ENCODE measurements at regions not wholly inside any gene's neighbourhood (a gene's known extent, or its start where the extent isn't known, plus 50 kb on each side); places are given as distances from the start of the nearest gene placed in this dataset.
"Not testable (repeated sequence)": the region's sequence is repeated elsewhere in the genome, so short reads cannot be mapped to it uniquely, and the experiment has no call there.

DNA sequence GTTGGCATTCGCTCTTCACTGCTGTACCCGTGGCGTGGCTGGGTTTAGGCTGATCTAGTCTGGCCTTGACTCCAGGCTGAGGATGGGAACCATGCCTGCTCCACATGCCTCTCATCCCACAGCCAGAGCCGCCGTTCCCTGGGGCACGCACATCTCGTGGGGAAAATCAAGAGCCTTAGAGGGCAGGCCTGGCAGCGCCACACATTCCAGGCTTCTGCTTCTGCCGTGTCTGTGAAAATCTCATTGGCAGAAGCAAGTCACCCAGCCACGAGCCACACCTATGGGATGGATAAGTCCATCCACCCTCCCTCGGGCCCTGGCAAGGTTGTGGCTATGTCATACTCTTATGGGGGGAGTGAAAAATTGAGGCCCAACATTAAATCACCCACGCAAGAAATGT is 102.6 kb upstream of the LPCAT1 start:
- not testable (repeated sequence) for H3K4me3 ChIP-seq; H3K27ac ChIP-seq; ATAC-seq (replicated peaks in 6 of 8); H3K4me1 ChIP-seq (replicated peaks in 1 of 2)
- in situ Hi-C loops (cut with MboI; ENCODE audit: low pct_unique_long_range_greater_than_20kb in 2 of 9, low sequenced_read_pairs in 9 of 9, unreplicated experiment in 9 of 9): loop anchor here in 6 of 9 experiments (25.0 kb wide), 4 partner anchors 139 to 464 kb away; partner anchors contain the start of gene SLC6A19 (in 1 of the 6)
- WGBS, 10 experiments: 50 to 100% (median 100%) methylated on average over 1 to 2 of the region's 12 CpGs; no CpG with 5 or more reads in 3 of the 10 experiments

GRCh38 chr5:1619531-1619930 is 95.8 kb upstream of the LPCAT1 start:
- H3K4me1 ChIP-seq (replicated peaks in 1 of 2); H3K4me3 ChIP-seq; H3K27ac ChIP-seq; in situ Hi-C loops (cut with MboI; ENCODE audit: low pct_unique_long_range_greater_than_20kb in 2 of 9, low sequenced_read_pairs in 9 of 9, unreplicated experiment in 9 of 9); ATAC-seq (replicated peaks in 6 of 8): not testable (repeated sequence)
- 80 to 100% (median 87%) methylated on average over 1 to 6 of the region's 14 CpGs; no CpG with 5 or more reads in 4 of the 10 experiments for WGBS, 10 experiments

GRCh38 chr5:1618296-1618865 is 94.6 kb upstream of the LPCAT1 start:
- in situ Hi-C loops (cut with MboI; ENCODE audit: low pct_unique_long_range_greater_than_20kb in 2 of 9, low sequenced_read_pairs in 9 of 9, unreplicated experiment in 9 of 9); H3K4me3 ChIP-seq; H3K4me1 ChIP-seq (replicated peaks in 1 of 2); H3K27ac ChIP-seq; ATAC-seq (replicated peaks in 6 of 8): not testable (repeated sequence)
- 73 to 96% methylated on average over 3 to 5 of the region's 18 CpGs; no CpG with 5 or more reads in 8 of the 10 experiments for WGBS, 10 experiments

DNA sequence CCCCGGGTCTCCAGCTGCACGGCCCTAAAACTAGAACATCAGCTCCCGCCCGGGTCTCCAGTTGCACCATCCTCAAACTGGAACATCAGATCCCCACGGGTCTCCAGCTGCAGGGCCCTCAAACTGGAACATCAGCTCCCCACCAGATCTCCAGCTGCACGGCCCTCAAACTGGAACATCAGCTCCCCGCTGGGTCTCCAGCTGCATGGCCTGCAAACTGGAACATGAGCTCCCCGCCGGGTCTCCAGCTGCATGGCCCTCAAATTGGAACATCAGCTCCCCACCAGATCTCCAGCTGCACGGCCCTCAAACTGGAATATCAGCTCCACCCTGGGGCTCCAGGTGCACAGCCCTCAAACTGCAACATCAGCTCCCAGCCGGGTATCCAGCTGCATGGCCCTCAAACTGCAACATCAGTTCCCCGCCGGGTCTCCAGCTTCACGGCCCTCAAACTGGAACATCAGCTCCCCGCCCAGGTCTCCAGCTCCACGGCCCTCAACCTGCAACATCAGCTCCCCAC is 93.5 kb upstream of the LPCAT1 start:
- ATAC-seq (replicated peaks in 6 of 8); H3K4me1 ChIP-seq (replicated peaks in 1 of 2); H3K4me3 ChIP-seq; H3K27ac ChIP-seq; in situ Hi-C loops (cut with MboI; ENCODE audit: low pct_unique_long_range_greater_than_20kb in 2 of 9, low sequenced_read_pairs in 9 of 9, unreplicated experiment in 9 of 9): not testable (repeated sequence)
- 80 to 100% (median 94%) methylated on average over 3 to 7 of the region's 16 CpGs; no CpG with 5 or more reads in 4 of the 10 experiments for whole genome bisulfite sequencing, 10 experiments

- WGBS, 10 experiments: 60 to 100% (median 83%) methylated on average over 1 to 3 of the region's 13 CpGs; no CpG with 5 or more reads in 5 of the 10 experiments
- H3K27ac ChIP-seq; ATAC-seq (replicated peaks in 6 of 8); H3K4me3 ChIP-seq; in situ Hi-C loops (cut with MboI; ENCODE audit: low pct_unique_long_range_greater_than_20kb in 2 of 9, low sequenced_read_pairs in 9 of 9, unreplicated experiment in 9 of 9); H3K4me1 ChIP-seq (replicated peaks in 1 of 2): not testable (repeated sequence)
These were observed 89.8 kb upstream of the LPCAT1 start for GRCh38 chr5:1613515-1613914.

DNA sequence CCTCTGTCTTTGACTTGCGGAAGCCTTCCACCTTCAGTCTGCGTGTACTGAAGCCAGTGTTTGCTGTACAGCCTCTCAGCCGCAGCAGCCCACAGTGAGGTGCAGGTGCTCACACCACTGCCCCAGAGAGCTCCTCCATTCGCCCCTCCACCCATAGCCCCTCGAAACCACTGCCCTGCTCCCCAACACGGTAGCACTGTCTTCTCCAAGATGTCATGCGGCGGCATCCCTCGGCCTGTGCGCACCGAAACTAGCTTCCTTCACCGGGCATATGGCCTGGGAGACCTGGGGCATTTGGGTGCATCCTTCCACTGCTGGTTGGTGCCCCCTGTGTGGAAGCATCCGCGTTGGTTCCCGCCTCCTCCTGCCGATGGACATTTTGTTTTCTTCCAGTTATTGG is 86.8 kb upstream of the LPCAT1 start:
- not testable (repeated sequence) for ATAC-seq (replicated peaks in 6 of 8); H3K4me1 ChIP-seq (replicated peaks in 1 of 2)

DNA sequence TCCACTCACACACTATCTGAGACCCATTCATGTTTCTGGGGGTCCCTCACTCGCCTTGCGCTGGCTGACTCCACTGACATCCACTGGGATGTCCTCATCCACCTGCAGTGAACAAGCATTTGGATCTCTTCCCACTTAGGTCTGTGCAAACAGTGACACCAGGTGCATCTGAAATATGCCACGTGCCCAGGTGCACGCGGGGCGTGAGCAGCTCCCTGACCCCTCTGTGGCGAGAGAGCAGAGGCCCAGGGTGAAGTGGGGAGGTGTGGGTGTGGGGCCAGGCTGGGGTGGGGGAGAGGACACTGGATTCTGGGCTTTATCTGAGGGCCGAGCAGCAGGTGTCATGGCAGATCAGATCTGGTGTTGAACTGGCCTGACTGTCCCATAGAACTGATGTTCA is 85.4 kb upstream of the LPCAT1 start:
- H3K4me3 ChIP-seq; ATAC-seq (replicated peaks in 6 of 8); H3K4me1 ChIP-seq (replicated peaks in 1 of 2); H3K27ac ChIP-seq; in situ Hi-C loops (cut with MboI; ENCODE audit: low pct_unique_long_range_greater_than_20kb in 2 of 9, low sequenced_read_pairs in 9 of 9, unreplicated experiment in 9 of 9): not testable (repeated sequence)
- WGBS, 10 experiments: 90 to 100% (median 100%) methylated on average over 1 to 3 of the region's 8 CpGs; no CpG with 5 or more reads in 7 of the 10 experiments

More for the DNA sequence above, 86.8 kb upstream of the LPCAT1 start:
- H3K4me3 ChIP-seq; in situ Hi-C loops (cut with MboI; ENCODE audit: low pct_unique_long_range_greater_than_20kb in 2 of 9, low sequenced_read_pairs in 9 of 9, unreplicated experiment in 9 of 9); H3K27ac ChIP-seq: not testable (repeated sequence)
- 93% methylated on average over 3 of the region's 16 CpGs; no CpG with 5 or more reads in 9 of the 10 experiments for WGBS, 10 experiments

- H3K4me1 ChIP-seq (replicated peaks in 1 of 2); ATAC-seq (replicated peaks in 6 of 8); H3K4me3 ChIP-seq; H3K27ac ChIP-seq; in situ Hi-C loops (cut with MboI; ENCODE audit: low pct_unique_long_range_greater_than_20kb in 2 of 9, low sequenced_read_pairs in 9 of 9, unreplicated experiment in 9 of 9): not testable (repeated sequence)
- 33 to 100% (median 83%) methylated on average over 1 to 4 of the region's 15 CpGs; no CpG with 5 or more reads in 4 of the 10 experiments for WGBS, 10 experiments
These were observed 84.6 kb upstream of the LPCAT1 start for GRCh38 chr5:1608336-1608735.

DNA sequence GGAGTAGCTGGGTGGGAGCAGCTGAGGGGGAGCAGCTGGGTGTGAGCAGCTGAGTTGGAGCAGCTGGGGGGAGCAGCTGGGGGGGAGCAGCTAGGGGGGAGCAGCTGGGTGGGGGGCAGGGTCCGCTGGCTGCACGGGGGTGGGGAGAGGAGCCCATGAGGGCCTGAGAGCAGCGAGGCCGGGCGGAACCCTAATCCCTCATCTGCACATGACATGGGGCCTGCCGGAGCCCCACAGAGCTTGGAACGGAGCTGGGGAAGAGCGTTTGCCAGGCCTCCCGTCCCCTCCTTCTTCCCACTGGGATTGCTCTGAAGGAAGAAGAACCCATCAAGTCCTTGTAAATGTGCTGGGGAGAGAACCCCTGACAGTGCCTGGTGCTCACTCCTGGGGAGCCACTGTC is 83.2 kb upstream of the LPCAT1 start:
- in situ Hi-C loops (cut with MboI; ENCODE audit: low pct_unique_long_range_greater_than_20kb in 2 of 9, low sequenced_read_pairs in 9 of 9, unreplicated experiment in 9 of 9); H3K4me3 ChIP-seq; ATAC-seq (replicated peaks in 6 of 8); H3K27ac ChIP-seq; H3K4me1 ChIP-seq (replicated peaks in 1 of 2): not testable (repeated sequence)
- WGBS, 10 experiments: 46% methylated on average over 2 of the region's 9 CpGs; no CpG with 5 or more reads in 9 of the 10 experiments

- H3K4me3 ChIP-seq; H3K27ac ChIP-seq; ATAC-seq (replicated peaks in 6 of 8); H3K4me1 ChIP-seq (replicated peaks in 1 of 2); in situ Hi-C loops (cut with MboI; ENCODE audit: low pct_unique_long_range_greater_than_20kb in 2 of 9, low sequenced_read_pairs in 9 of 9, unreplicated experiment in 9 of 9): not testable (repeated sequence)
- 50% methylated on average over 2 of the region's 8 CpGs; no CpG with 5 or more reads in 9 of the 10 experiments for WGBS, 10 experiments
These were observed 80.2 kb upstream of the LPCAT1 start for GRCh38 chr5:1603916-1604315.

DNA sequence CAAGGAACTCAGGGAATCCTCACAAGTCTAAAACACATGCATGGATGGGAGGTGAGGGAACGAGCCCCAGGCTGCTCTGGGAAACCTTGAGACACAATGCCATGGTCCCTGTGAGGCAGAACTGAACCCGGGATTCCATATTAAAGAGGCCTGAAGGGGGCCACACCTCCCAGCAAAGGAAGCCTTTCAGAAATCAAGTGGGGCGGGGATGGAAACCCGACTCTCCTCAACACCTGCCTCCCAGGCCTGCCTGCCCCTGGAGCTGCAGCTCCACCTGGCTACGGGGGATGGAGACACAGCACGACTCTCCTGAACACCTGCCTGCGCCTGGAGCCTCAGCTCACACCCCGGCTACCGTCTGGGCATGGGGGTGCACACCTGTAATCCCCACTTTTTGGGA is 77.8 kb upstream of the LPCAT1 start:
- H3K4me3 ChIP-seq; in situ Hi-C loops (cut with MboI; ENCODE audit: low pct_unique_long_range_greater_than_20kb in 2 of 9, low sequenced_read_pairs in 9 of 9, unreplicated experiment in 9 of 9); H3K27ac ChIP-seq; H3K4me1 ChIP-seq (replicated peaks in 1 of 2): not testable (repeated sequence)
- peak in 1 of 8 experiments; percentile 54 for ATAC-seq (replicated peaks in 6 of 8)
- 0 to 60% (median 34%) methylated on average over 1 to 4 of the region's 9 CpGs; no CpG with 5 or more reads in 6 of the 10 experiments for WGBS, 10 experiments

DNA sequence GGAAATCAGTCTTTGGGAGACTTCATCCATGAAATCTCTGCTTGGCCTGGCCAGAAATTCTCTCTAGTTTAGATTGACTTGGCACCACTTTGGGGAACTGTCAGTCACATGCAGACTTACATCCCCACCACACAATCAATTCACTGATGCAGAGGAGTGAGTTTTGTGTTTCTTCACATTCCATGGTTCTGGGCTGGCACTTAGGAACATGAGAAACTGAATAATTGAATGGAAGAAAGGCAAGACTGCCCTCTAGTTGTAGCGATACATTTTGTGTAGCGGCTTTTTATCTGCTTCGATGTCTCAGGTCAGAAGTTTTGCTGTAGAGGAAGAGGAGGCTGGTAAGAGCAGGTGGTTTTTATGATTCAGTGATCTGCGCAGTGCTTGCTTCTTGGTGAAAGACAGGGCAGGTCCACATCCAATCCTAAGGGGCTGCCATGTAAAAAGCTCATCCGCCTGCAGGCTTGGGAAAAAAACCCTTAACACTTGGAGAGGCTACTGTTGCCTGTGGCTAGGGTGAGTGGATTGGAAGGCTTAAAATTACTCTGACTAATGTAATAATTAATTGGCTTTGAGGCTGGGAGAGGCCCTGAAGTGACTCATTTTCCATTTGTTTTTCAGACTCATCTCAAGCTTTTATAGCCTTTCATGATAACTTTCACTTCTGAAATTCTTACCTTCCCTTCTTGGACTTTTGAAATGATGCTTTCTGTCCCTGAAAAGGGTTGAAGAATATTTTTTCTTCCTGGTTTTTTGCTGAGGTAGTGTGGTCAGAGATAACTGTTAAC is 75.4 kb upstream of the LPCAT1 start:
- H3K4me3 ChIP-seq; in situ Hi-C loops (cut with MboI; ENCODE audit: low pct_unique_long_range_greater_than_20kb in 2 of 9, low sequenced_read_pairs in 9 of 9, unreplicated experiment in 9 of 9); H3K27ac ChIP-seq: not testable (repeated sequence)
- 20 to 90% methylated on average over 2 of the region's 5 CpGs; no CpG with 5 or more reads in 8 of the 10 experiments for WGBS, 10 experiments
- ATAC-seq (replicated peaks in 6 of 8): peak in 5 of 8 experiments; percentile 6 to 91 (median 62)
- H3K4me1 ChIP-seq (replicated peaks in 1 of 2): peaks cover 4 to 12% of the 10 kb centered on the region in 2 donors

GRCh38 chr5:1597093-1597473 is 73.3 kb upstream of the LPCAT1 start:
- 67 to 78% methylated on average over 1 of the region's 3 CpGs; no CpG with 5 or more reads in 8 of the 10 experiments for WGBS, 10 experiments
- H3K4me1 ChIP-seq (replicated peaks in 1 of 2): peaks cover 4 to 12% of the 10 kb centered on the region in 2 donors
- H3K4me3 ChIP-seq; H3K27ac ChIP-seq; ATAC-seq (replicated peaks in 6 of 8); in situ Hi-C loops (cut with MboI; ENCODE audit: low pct_unique_long_range_greater_than_20kb in 2 of 9, low sequenced_read_pairs in 9 of 9, unreplicated experiment in 9 of 9): not testable (repeated sequence)
